SU-DHL-6 (cell line): ENCODE measurements at regions not wholly inside any gene's neighbourhood (a gene's known extent, or its start where the extent isn't known, plus 50 kb on each side); places are given as distances from the start of the nearest gene placed in this dataset.
"Not testable (repeated sequence)": the region's sequence is repeated elsewhere in the genome, so short reads cannot be mapped to it uniquely, and the experiment has no call there.

Experiments used
- H2AFZ ChIP-seq: fragments of 200-600 bp; sonication (generic); 2 replicates; pipeline ENCODE4 v1.6.1; 2014; ENCODE audit warnings: low read depth, mild to moderate bottlenecking, moderate library complexity, mixed read lengths, antibody characterized with exemption, low read length; ENCODE audit not compliant: severe bottlenecking
- H3F3A ChIP-seq: fragments of 200-600 bp; shearing (Covaris generic); 2 replicates; pipeline ENCODE4 v1.6.0; 2016; ENCODE audit warnings: antibody characterized with exemption, mild to moderate bottlenecking; ENCODE audit not compliant: insufficient read depth
- H3K27ac ChIP-seq: fragments of 200-600 bp; sonication (generic); 2 replicates; pipeline ENCODE4 v1.5.1; 2016; ENCODE audit warnings: low read depth, mild to moderate bottlenecking, low read length, moderate library complexity, mixed read lengths
- H3K27me3 ChIP-seq: fragments of 200-600 bp; sonication (generic), shearing (Covaris generic); 2 replicates; pipeline ENCODE4 v1.6.0; 2014; ENCODE audit warnings: mild to moderate bottlenecking, low read length
- H3K36me3 ChIP-seq: fragments of 200-600 bp; sonication (generic); 2 replicates; pipeline ENCODE4 v1.6.1; 2014; ENCODE audit warnings: mild to moderate bottlenecking, low read length, mixed read lengths
- H3K4me2 ChIP-seq: fragments of 300-600, 200-600 bp; shearing (Covaris generic), sonication (generic); 2 replicates; pipeline ENCODE4 v1.6.0; 2014; ENCODE audit warnings: low read length, low read depth, mild to moderate bottlenecking; ENCODE audit not compliant: poor library complexity, severe bottlenecking
- H3K4me3 ChIP-seq: fragments of 200-600 bp; sonication (generic); 2 replicates; pipeline ENCODE4 v1.5.1; 2014; ENCODE audit warnings: antibody characterized with exemption, low read length, mild to moderate bottlenecking, mixed read lengths; ENCODE audit not compliant: insufficient read depth, poor library complexity, severe bottlenecking
- H3K79me2 ChIP-seq: fragments of 200-600 bp; sonication (generic); 2 replicates; pipeline ENCODE4 v1.6.1; 2014; ENCODE audit warnings: mild to moderate bottlenecking, low read length, moderate library complexity; ENCODE audit not compliant: insufficient read depth
- H3K9ac ChIP-seq: fragments of 200-600 bp; sonication (generic); 2 replicates; pipeline ENCODE4 v1.7.0; 2014; ENCODE audit warnings: mild to moderate bottlenecking, low read length
- H3K9me2 ChIP-seq: fragments of 200-600 bp; sonication (generic); replicated peaks from 2 replicates; pipeline ENCODE4 v1.6.1; 2014; ENCODE audit warnings: low read length; ENCODE audit not compliant: insufficient read depth
- H3K9me3 ChIP-seq: fragments of 200-600 bp; sonication (generic); 2 replicates; pipeline ENCODE4 v1.6.1; 2014; ENCODE audit warnings: low read length, mixed read lengths; ENCODE audit not compliant: insufficient read depth
- H4K20me1 ChIP-seq: fragments of 200-600 bp; sonication (generic); 2 replicates; pipeline ENCODE4 v1.6.1; 2014; ENCODE audit warnings: low read depth, mild to moderate bottlenecking, antibody characterized with exemption, low read length, moderate library complexity, mixed read lengths
- EZH2phosphoT487 ChIP-seq: fragments of 200-600 bp; sonication (generic), shearing (Covaris generic); conservative IDR thresholded peaks from 2 replicates; pipeline ENCODE4 v1.6.1; 2018; ENCODE audit warnings: mild to moderate bottlenecking, antibody characterized with exemption, low read length, moderate library complexity, mixed read lengths
- TF ChIP-seq, protein P1 (sequence below): fragments of 200-600 bp; sonication (generic); IDR thresholded peaks from one replicate; pipeline ENCODE4 v1.5.1; 2017; ENCODE audit warnings: antibody characterized with exemption, mild to moderate bottlenecking, low read length, moderate library complexity; ENCODE audit not compliant: insufficient read depth, poor library complexity, severe bottlenecking

GRCh38 chr9:78089111-78089510 is 57.5 kb upstream of the GNAQ start:
- Histone ChIP-seq H3K27ac (no peak overlapping the region), H3K4me3 (no peak overlapping the region), H3K79me2 (no peaks in the 10 kb centered on the region), H3K9me3 (no peaks in the 10 kb centered on the region), H4K20me1 (no peaks in the 10 kb centered on the region), H3K27me3 (no peaks in the 10 kb centered on the region), H3F3A (no peaks in the 10 kb centered on the region), H2AFZ (no peak overlapping the region), H3K4me2 (no peak overlapping the region), H3K36me3 (no peaks in the 10 kb centered on the region), H3K9ac (no peak overlapping the region), H3K9me2 (no peaks in the 10 kb centered on the region)
- TF ChIP-seq, protein P1, sequence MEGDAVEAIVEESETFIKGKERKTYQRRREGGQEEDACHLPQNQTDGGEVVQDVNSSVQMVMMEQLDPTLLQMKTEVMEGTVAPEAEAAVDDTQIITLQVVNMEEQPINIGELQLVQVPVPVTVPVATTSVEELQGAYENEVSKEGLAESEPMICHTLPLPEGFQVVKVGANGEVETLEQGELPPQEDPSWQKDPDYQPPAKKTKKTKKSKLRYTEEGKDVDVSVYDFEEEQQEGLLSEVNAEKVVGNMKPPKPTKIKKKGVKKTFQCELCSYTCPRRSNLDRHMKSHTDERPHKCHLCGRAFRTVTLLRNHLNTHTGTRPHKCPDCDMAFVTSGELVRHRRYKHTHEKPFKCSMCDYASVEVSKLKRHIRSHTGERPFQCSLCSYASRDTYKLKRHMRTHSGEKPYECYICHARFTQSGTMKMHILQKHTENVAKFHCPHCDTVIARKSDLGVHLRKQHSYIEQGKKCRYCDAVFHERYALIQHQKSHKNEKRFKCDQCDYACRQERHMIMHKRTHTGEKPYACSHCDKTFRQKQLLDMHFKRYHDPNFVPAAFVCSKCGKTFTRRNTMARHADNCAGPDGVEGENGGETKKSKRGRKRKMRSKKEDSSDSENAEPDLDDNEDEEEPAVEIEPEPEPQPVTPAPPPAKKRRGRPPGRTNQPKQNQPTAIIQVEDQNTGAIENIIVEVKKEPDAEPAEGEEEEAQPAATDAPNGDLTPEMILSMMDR: no peak
- TF ChIP-seq EZH2phosphoT487: no peak

- H3K27ac ChIP-seq, H3F3A ChIP-seq, H3K9ac ChIP-seq, H4K20me1 ChIP-seq, H3K27me3 ChIP-seq, H2AFZ ChIP-seq, H3K4me2 ChIP-seq, H3K4me3 ChIP-seq, H3K79me2 ChIP-seq, H3K9me3 ChIP-seq, H3K36me3 ChIP-seq, H3K9me2 ChIP-seq: not testable (repeated sequence)
Measured at GRCh38 chr9:78088190-78088589, 56.6 kb upstream of the GNAQ start.
